OCI-LY1 (cell line): ENCODE measurements at regions not wholly inside any gene's neighbourhood (a gene's known extent, or its start where the extent isn't known, plus 50 kb on each side); places are given as distances from the start of the nearest gene placed in this dataset.

Source experiments
- H2AFZ ChIP-seq: fragments of 200-600 bp; sonication (generic), shearing (Covaris generic); 2 replicates; pipeline ENCODE4 v1.6.0; 2014; ENCODE audit warnings: antibody characterized with exemption, mild to moderate bottlenecking, low read length
- H3F3A ChIP-seq: fragments of 200-600 bp; sonication (generic), shearing (Covaris generic); 2 replicates; pipeline ENCODE4 v1.6.0; 2014; ENCODE audit warnings: mild to moderate bottlenecking, antibody characterized with exemption, low read length, moderate library complexity; ENCODE audit not compliant: insufficient read depth
- H3K27ac ChIP-seq: fragments of 200-600 bp; sonication (generic); 2 replicates; pipeline ENCODE4 v1.5.1; 2014; ENCODE audit warnings: low read length, mixed run types, mild to moderate bottlenecking, low read depth; ENCODE audit not compliant: poor library complexity, severe bottlenecking
- H3K27me3 ChIP-seq: fragments of 200-600 bp; sonication (generic); 2 replicates; pipeline ENCODE4 v1.6.0; 2014; ENCODE audit warnings: antibody characterized with exemption, mild to moderate bottlenecking, low read length, moderate library complexity; ENCODE audit not compliant: insufficient read depth
- H3K36me3 ChIP-seq: fragments of 200-600 bp; sonication (generic); 2 replicates; pipeline ENCODE4 v1.6.1; 2014; ENCODE audit warnings: mild to moderate bottlenecking, antibody characterized with exemption, low read length, moderate library complexity, mixed read lengths; ENCODE audit not compliant: insufficient read depth
- H3K4me1 ChIP-seq: fragments of 200-600 bp; sonication (generic); 2 replicates; pipeline ENCODE4 v1.5.1; 2014; ENCODE audit warnings: mild to moderate bottlenecking, low read length, moderate library complexity; ENCODE audit not compliant: insufficient read depth, severe bottlenecking
- H3K4me2 ChIP-seq: fragments of 200-600 bp; sonication (generic), shearing (Covaris generic); 2 replicates; pipeline ENCODE4 v1.6.1; 2014; ENCODE audit warnings: low read length
- H3K4me3 ChIP-seq: fragments of 200-600 bp; sonication (generic); 2 replicates; pipeline ENCODE4 v1.5.1; 2014; ENCODE audit warnings: low read length, low read depth, mild to moderate bottlenecking, mixed read lengths; ENCODE audit not compliant: poor library complexity, severe bottlenecking
- H3K79me2 ChIP-seq: fragments of 200-600 bp; shearing (Covaris generic); 2 replicates; pipeline ENCODE4 v1.6.1; 2016; ENCODE audit warnings: mixed run types, low read length, mixed read lengths; ENCODE audit not compliant: insufficient read depth
- H3K9ac ChIP-seq: fragments of 200-600 bp; sonication (generic), shearing (Covaris generic); 2 replicates; pipeline ENCODE4 v1.6.1; 2014; ENCODE audit warnings: mild to moderate bottlenecking, low read length, mixed read lengths
- H3K9me2 ChIP-seq: fragments of 200-600 bp; sonication (generic), shearing (Covaris generic); 2 replicates; pipeline ENCODE4 v1.6.1; 2014; ENCODE audit warnings: low read depth, mild to moderate bottlenecking, low read length, mixed read lengths
- H3K9me3 ChIP-seq: fragments of 200-600 bp; shearing (Covaris generic); 2 replicates; pipeline ENCODE4 v1.6.1; 2014; ENCODE audit warnings: low read length, mixed read lengths
- H4K20me1 ChIP-seq: fragments of 200-600 bp; sonication (generic), shearing (Covaris generic); 2 replicates; pipeline ENCODE4 v1.6.0; 2016; ENCODE audit warnings: mild to moderate bottlenecking, low read length; ENCODE audit not compliant: insufficient read depth
- EZH2 ChIP-seq: fragments of 200-600 bp; sonication (generic), shearing (Covaris generic); IDR thresholded peaks from 2 replicates; pipeline ENCODE4 v1.8.0; 2017; ENCODE audit warnings: borderline replicate concordance, mixed run types, mild to moderate bottlenecking, antibody characterized with exemption, low read length, moderate library complexity, mixed read lengths
- TF ChIP-seq, protein P1 (sequence below): fragments of 200-600 bp; sonication (generic), shearing (Covaris generic); IDR thresholded peaks from 2 replicates; pipeline ENCODE4 v1.5.1; 2017; ENCODE audit warnings: mild to moderate bottlenecking, antibody characterized with exemption, low read length, moderate library complexity, mixed read lengths

DNA sequence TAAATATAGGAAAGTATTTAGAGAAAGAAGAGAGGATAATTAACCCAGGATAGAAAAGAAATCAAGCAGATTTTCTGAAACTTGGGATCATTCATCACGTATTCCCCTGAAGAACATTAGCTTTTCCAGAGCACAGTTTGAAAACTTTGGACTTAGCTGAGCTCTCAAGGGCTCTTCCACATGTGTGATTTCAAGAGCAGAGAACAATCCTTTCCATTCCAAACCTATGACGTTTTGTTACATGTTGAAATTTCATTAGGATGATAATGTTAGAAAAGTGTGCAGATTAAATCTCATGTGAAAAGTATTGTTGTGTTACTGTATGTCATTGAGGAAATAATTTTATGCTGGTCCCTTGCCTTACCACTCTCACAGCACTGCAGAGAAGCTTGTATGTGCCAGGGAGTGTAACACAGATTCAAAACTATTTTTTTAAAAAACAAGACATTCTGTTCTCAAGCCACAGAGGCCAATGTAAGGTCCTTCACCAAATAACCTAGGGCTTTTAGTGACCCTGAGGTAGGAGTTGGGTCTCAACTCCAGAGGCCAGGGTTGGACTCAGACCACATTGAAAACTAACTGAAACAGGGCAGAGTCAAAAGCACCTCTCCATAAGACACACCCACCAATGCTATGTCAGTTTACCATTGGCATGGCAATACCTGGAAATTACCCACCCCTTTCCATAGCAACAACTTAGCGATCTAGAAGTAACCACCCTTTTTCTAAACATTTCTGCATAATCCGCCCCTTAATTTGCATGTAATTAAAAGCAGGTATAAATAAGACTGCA, 141.3 kb downstream of the ANXA5 start:
- H3K27ac ChIP-seq = no peak overlapping the region
- no peaks in the 10 kb centered on the region for H3K79me2 ChIP-seq
- H3K4me3 ChIP-seq = no peak overlapping the region
- H2AFZ ChIP-seq = no peak overlapping the region
- no peak overlapping the region for H3K9ac ChIP-seq
- no peaks in the 10 kb centered on the region for H3K4me1 ChIP-seq
- no peaks in the 10 kb centered on the region for H3K9me2 ChIP-seq
- H3K9me3 ChIP-seq = no peaks in the 10 kb centered on the region
- H3K27me3 ChIP-seq = no peaks in the 10 kb centered on the region
- no peaks in the 10 kb centered on the region for H4K20me1 ChIP-seq
- no peak overlapping the region for H3K4me2 ChIP-seq
- TF ChIP-seq, protein P1, sequence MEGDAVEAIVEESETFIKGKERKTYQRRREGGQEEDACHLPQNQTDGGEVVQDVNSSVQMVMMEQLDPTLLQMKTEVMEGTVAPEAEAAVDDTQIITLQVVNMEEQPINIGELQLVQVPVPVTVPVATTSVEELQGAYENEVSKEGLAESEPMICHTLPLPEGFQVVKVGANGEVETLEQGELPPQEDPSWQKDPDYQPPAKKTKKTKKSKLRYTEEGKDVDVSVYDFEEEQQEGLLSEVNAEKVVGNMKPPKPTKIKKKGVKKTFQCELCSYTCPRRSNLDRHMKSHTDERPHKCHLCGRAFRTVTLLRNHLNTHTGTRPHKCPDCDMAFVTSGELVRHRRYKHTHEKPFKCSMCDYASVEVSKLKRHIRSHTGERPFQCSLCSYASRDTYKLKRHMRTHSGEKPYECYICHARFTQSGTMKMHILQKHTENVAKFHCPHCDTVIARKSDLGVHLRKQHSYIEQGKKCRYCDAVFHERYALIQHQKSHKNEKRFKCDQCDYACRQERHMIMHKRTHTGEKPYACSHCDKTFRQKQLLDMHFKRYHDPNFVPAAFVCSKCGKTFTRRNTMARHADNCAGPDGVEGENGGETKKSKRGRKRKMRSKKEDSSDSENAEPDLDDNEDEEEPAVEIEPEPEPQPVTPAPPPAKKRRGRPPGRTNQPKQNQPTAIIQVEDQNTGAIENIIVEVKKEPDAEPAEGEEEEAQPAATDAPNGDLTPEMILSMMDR = no peak
- no peak for TF ChIP-seq EZH2
- H3K36me3 ChIP-seq = no peaks in the 10 kb centered on the region
- H3F3A ChIP-seq = no peaks in the 10 kb centered on the region

DNA sequence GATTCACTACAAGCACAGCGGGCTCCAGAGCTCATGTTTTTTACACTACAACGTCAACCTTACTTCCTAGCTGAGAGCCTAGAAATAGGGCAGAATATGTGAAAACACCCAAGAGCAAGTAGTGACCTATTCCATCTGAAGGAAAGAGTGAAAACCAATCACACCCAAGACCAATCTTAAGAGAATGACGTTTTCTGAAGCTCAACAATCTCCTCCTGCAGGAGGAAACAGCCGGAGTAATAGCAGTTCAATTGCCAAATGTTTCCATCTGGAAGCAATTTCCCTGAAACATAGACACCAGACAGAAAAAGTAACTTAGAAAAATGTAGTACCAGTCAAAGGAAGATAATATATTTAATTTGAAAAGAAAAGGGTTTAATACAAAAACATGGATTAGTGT, 142.4 kb downstream of the ANXA5 start:
- Histone ChIP-seq H3K4me2 (no peak overlapping the region), H3K9me2 (no peaks in the 10 kb centered on the region), H3K27ac (no peak overlapping the region), H3K4me3 (no peak overlapping the region), H3K9me3 (no peaks in the 10 kb centered on the region), H3F3A (no peaks in the 10 kb centered on the region), H3K27me3 (no peaks in the 10 kb centered on the region), H4K20me1 (no peaks in the 10 kb centered on the region), H3K36me3 (no peaks in the 10 kb centered on the region), H2AFZ (no peak overlapping the region), H3K79me2 (no peaks in the 10 kb centered on the region), H3K9ac (no peak overlapping the region), H3K4me1 (no peaks in the 10 kb centered on the region)
- no peak for TF ChIP-seq EZH2
- TF ChIP-seq, protein P1 = no peak

DNA sequence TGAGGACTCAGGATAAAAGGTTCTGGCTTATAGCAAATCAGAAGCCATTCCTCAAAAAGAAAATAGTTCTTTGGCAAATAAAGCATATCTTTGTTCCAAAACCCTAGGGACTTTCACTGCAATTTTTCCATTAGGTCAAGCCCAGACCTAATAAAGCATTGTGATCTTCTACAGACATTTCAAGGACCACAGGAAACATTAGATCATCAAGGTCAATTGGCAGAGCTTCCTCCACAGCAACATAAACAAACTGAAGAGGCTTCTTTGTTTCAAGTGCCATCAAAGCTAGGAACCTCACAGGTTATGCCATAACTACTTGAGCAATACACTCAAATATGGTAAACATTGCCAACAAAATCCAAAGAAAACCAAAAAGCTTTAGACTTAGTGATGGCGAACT, 144.9 kb downstream of the ANXA5 start:
- H3K27me3 ChIP-seq = no peaks in the 10 kb centered on the region
- H3K36me3 ChIP-seq = no peaks in the 10 kb centered on the region
- no peaks in the 10 kb centered on the region for H3K79me2 ChIP-seq
- H3K27ac ChIP-seq = no peak overlapping the region
- no peaks in the 10 kb centered on the region for H4K20me1 ChIP-seq
- H3K9ac ChIP-seq = no peak overlapping the region
- no peaks in the 10 kb centered on the region for H3K9me3 ChIP-seq
- H3K4me2 ChIP-seq = no peak overlapping the region
- no peaks in the 10 kb centered on the region for H3K9me2 ChIP-seq
- no peak overlapping the region for H3K4me3 ChIP-seq
- H3K4me1 ChIP-seq = no peaks in the 10 kb centered on the region
- H3F3A ChIP-seq = no peaks in the 10 kb centered on the region
- H2AFZ ChIP-seq = no peak overlapping the region
- TF ChIP-seq, protein P1 = no peak
- no peak for TF ChIP-seq EZH2
